NCI-H2081 (cell line): ENCODE measurements at regions not wholly inside any gene's neighbourhood (a gene's known extent, or its start where the extent isn't known, plus 50 kb on each side); places are given as distances from the start of the nearest gene placed in this dataset.

Experiments used
- DNase-seq, 2 experiments: peaks; one replicate each; lab custom pipeline; 2025; lab: John Stamatoyannopoulos, UW

DNA sequence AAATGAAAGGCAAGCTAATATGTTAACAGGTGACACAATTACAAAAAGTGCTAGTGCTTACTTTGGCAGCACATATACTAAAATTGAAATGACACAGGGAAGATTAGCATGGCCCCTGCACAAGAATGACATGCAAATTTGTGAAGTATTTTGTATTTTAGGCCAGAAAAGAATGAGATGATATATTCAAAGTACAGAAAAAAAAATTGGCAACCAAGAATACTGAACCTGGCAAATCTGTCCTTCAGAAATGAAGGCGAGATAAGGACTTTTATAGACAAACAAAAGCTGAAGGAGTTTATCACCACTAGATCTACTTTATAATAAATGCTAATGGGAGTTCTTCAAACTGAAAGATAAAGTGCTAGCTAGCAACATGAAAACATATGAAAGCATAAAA is 350.0 kb upstream of the POU3F1 start:
- no peak for DNase-seq

DNA sequence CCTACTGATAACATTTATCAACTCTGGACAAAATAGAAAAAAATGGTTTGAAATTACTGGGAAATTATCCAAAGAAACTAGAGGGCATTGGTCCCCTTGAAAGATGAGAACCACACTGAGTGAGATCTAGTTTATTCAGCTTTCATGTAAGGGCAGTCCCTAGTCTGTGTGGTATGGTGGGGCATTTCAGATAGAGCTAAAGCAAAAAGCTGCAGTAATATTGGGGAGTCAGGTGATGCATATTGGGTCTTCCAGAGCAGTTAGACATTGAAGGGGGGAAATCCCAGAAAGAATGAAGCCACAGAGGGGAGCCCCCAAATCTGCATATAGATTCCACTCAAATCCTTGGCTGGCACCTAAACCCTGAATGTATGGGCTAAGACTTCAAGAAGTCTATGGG is 347.7 kb upstream of the POU3F1 start:
- DNase-seq, result no peak

- DNase-seq, result no peak
Measured at GRCh38 chr1:38392861-38393260, 346.3 kb upstream of the POU3F1 start.

GRCh38 chr1:38381256-38381655 is 334.7 kb upstream of the POU3F1 start:
- no peak for DNase-seq

- no peak for DNase-seq
Measured at GRCh38 chr1:38376577-38376976, 330.0 kb upstream of the POU3F1 start.

DNA sequence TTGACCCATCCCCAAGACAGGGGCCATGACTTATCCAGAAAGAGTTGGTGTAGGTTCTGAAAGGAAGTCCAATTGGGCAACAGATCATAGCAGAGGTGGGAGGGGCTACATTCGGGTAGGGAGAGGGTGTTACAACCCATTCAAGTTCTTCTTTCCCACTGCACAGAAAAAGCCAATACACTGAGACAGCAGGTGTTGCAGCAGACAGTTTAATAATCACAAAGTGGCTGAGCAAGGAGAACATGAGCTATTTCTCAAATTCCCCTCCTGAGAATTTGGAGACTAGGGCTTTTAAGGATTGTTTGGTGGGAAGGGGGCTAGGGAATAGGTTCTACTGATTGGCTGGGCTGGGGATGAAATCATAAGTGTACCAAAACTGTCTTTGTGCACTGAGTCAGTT is 328.4 kb upstream of the POU3F1 start:
- DNase-seq, result no peak

- no peak for DNase-seq
Measured at GRCh38 chr1:38371505-38371844, 324.9 kb upstream of the POU3F1 start.

DNA sequence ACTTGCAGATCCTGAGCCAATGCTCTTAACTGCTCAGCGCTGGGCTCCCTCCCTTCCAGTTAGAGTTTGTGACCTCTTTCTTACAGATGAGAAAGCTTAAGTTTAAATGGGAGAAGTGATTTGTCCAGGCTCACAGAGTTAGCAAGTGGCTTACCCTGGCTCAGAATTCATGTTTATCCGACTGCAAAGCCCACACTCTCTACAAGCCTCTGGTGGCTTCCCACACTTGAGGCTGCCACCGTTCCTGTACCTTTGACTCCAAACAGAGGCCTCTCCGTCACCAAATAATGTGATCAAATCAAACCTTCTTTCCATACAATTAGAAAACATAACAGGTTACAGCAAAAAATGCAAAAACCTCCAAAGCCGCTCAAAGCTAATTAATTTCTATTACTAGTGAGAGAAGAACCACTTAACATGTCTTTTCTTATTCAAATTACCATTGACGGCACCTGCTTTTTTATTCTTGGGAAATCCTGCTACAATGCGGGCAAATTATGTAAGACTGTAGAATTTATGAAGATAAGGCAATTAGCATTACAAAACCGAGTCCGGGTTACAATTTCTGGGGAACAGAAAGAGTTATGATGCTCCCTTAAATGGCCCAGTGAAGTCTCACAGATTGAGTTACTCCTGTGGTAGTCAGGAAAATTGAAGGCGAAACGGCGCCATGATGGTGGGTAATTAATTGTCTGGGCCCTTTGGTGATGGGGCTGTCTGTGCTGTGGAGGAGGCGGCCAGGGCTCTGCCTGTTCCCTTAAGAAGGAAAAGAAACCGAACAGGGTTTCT is 324.3 kb upstream of the POU3F1 start:
- DNase-seq, result no peak

DNA sequence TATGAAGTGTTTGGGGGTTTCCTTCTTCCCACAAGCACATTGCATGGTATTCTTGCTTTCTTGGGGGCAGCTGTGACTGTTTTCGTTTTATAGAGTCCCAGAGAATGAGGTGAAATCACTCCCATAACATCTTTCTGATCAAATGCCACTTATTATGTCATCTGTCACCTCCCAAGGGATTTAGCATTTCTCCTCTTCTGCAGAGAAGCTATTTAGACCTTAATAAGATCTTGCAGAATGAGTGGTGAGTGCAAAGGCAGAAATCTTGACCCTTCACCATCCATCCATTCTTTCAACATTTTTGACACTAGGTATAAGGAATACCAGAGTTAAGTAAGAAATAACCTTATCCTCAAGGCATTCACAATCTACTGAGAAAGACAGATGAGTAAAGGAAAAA is 318.6 kb upstream of the POU3F1 start:
- no peak for DNase-seq

- no peak for DNase-seq
Measured at GRCh38 chr1:38361566-38361965, 315.0 kb upstream of the POU3F1 start.

DNA sequence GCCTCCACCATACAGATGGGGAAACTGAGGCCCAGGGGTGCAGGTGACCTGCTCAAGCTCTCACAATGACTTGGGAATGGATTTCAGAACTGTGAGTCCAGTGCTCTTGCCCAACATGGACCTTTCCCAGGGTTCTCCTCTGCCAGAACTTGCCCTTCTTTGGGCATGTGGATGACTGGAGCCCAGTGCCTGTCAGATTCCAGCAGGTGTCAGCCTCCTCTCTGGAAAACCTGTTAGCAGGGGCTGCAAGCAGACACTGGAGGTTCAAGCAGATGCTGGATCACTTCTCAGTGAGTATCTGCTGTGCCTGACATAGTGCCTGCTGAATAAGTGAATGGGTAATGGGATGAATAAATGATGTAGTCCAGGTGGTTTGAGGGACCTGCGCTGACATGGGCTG is 314.2 kb upstream of the POU3F1 start:
- DNase-seq, result no peak

DNA sequence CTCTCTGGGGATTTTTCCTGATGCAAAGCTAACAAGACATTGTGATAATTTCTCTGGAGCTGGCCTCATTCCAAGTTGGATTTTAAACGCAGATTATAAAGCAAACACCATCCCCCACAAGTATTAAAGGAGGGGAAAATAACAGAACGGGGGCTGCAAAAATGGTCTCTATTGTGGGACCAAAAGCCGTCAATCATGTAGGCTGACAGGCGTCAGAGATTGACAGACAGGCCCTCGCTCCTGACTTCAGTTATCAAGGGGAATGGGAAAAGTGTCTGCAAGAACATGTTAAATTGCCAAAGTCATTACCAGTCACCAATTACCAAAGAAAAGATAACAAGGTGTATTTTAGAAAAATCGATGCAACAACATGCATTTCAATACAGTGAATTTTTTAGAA is 307.4 kb upstream of the POU3F1 start:
- DNase-seq, result no peak

- no peak for DNase-seq
Measured at GRCh38 chr1:38352869-38353268, 306.3 kb upstream of the POU3F1 start.

- no peak for DNase-seq
Measured at GRCh38 chr1:38347446-38348175, 301.0 kb upstream of the POU3F1 start.

DNA sequence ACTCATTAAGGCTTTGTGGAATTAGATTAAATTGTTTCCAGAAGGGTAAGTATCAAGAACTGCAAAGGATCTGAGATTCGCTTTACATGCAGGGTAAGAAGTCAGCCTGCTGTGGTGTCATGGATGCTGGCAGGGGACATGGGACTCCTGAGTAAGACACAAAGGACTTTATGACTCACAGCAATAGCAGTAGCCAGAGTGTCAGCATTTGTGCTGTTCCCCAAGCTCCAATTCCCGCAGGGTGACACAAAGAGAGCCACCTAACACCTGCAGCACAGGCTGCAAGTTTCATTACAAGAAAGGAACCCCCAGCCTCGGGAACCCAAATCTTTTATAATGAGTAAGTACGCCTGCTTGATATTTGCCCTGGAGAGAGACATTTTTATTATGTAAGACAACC is 298.1 kb upstream of the POU3F1 start:
- DNase-seq, result no peak

DNA sequence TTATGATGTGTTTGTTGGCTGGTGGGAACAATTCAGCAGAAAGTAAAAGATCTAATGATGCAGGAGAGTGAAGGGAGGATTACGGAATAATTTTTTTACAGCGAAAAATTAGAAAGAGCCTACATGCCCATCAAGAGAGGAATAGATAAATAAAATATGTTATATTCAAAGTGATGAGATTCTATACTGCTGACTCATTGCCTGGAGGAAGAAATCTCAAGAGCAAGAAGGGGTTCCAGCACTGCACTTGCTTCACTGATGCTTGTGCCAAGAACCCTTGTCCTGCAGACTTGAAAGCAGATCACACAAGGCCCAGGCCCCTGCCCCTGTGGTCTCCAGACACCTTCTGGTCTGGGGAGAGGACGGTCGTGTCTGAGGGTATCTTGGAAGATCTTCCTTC is 295.1 kb upstream of the POU3F1 start:
- no peak for DNase-seq

- DNase-seq, result no peak
Measured at GRCh38 chr1:38340409-38340808, 293.8 kb upstream of the POU3F1 start.

DNA sequence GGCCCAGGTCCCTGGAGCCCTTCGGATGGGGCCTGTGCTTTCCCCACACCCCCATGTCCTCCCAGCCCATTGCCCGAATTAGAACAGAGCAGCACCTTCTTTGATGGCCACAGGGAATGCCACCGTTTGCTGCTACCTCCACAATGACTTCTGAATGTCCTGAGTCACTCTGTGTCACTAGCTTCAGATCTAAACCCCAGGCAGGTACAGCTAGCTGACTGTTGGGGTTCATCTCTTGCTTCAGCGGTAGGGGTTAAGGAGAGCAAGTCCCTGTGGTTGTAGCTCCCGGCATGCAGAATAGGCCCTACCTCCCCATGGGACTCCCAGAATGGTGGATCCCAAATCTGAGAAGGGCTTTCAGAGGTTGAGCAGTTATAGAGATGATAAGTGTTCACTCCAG is 291.1 kb upstream of the POU3F1 start:
- DNase-seq, result no peak

DNA sequence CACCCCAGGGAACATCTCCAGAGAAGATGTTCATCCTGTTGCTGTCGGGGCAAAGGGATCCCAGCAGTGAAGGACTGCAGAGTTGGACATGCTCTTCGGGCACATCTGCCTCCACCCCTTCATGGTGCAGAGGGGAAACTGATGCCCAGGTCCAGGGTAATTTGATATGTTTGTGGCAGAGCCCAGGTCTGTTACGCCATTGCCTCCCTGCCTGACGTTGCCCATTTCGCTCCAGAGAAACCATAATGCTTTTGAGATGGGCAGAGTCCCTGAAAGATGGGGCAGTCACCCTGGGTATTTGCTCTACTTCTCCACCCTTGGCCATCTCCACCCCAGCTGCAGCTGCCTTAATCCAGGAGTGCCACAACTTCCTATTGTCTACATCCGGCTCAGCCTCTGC is 290.4 kb upstream of the POU3F1 start:
- DNase-seq, result no peak

DNA sequence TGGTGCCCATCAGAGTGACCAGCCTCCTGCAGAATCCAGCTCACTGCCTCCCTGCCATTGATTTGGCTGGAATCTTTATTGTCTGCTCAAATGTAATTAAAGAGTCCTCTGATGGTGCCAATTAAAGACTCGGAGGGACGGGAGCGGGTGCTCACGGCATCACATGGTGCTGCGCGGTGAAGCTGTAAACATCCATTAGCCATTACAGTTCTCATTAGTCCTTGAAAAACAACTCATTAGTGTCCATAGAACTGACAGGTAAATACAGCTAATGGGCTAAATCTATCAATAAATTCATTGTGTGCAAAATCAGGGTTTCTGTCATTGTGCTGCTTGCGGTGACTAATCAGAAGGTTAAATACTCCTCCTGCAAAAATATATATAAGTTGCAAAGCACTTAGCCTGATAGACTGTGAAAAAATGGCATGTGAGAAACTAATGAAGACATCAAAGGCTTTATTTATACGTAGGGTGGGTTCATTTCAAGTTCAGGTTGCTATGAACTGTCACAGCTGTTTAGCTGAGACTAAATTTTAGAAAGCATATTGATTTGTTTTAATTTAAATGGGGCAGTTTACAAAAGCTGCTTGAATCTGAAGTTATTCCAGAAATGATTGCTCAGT is 289.8 kb upstream of the POU3F1 start:
- DNase-seq, result no peak

DNA sequence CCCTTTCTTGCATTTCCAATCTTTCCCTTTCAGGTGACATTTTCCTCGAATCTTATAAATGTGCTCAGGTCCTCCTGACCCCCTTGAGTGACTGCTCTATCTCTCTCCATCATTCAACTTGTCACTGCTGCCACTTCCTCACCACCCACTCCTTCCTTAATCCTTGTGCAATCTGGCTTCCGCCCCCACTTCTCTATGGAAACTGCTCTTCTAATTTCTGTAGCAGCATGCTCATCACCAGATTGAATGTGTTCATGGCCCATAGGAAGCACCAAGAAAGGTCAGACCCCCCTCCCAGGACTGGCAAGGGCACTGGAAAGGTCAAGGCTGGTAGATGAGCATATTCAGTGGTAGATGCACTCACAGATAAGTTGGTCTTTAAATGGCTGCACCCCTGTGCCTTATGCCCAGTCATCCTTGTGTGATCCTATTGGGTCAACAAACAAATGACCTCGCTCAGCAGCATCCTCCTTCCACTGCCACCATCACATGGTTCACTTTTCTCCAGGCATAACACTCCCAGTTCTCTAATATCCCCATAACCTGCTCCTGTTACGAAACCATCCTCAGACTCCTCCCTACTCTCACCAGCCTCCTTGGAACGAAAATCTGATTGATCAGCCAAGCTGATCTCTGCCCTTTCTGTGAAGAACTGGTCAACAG is 288.5 kb upstream of the POU3F1 start:
- no peak for DNase-seq

GRCh38 chr1:38332649-38333310 is 286.2 kb upstream of the POU3F1 start:
- DNase-seq, result no peak
